ENCODE measurements at regions not wholly inside any gene's neighbourhood (a gene's known extent, or its start where the extent isn't known, plus 50 kb on each side); places are given as distances from the start of the nearest gene placed in this dataset.

DNA sequence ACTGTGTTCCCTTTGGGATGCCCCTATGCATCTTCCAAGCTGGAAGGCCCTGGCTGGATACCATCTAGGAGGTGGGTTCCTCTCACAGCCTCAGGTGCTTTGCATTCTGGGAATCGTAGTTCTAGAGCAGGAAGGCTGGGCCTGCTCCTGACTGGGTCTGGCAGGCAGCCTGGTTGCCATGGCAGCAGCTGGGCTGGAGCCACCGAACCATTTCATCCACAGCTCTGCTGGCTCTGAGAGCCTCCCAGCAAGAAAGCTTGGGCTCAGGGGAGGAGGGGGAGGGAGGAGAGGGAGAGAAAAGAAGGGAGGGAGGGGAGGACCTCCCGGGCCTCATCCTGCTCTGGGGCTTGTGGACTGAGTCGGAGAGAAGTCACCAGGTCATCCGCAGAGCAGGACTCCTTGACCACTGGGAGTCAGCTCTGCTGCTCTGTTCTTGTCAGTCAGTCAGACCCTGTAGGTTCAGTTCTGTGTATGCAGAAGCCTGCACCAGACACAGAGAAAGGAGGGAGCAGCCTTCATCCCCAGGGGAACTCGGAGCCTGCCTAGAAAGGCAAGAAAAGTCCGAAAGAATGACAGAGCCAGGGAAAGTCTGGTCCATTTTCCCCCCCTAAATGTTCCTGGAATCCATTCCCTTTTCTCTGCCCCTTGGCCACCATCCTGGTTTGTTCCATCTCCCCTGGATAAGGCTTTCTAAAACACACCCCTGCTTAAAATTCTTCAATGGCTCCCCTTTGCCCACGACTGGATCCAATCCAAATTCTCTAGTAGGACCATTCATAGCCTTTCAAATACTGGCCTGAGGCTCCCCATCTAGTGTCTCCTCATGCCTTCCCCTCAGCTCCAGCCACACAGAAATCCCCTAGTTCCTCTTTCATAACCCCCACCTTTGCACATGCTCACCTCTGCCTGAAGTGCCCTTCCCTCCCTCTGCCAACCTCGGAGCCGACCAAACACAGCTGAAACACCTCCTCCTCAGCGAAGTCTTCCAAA lies 65.4 kb upstream of the ARAP3 start:
- peak; percentile 80 for DNase-seq
- 41% methylated on average over 11 of the region's 11 CpGs for WGBS (ENCODE audit: insufficient coverage)
- H3K79me2 ChIP-seq (ENCODE audit: control insufficient read depth, insufficient read depth, low read length): no peaks in the 10 kb centered on the region
- no peak overlapping the region for H3K9ac ChIP-seq (ENCODE audit: low read length)
- intact Hi-C loops (cut with micrococcal nuclease): no loop called here
- H4K20me1 ChIP-seq (ENCODE audit: control insufficient read depth, insufficient read depth, low read length, poor library complexity, severe bottlenecking): no peaks in the 10 kb centered on the region
- H3K36me3 ChIP-seq (replicated peaks in 1 of 2; ENCODE audit: control extremely low read depth in 1 of 2, control insufficient read depth in 1 of 2, extremely low read depth in 1 of 2, insufficient read depth in 2 of 2, low read length in 1 of 2): no peaks in the 10 kb centered on the region
- peak overlapping the region; percentile 61 for H3K4me3 Mint-ChIP-seq
- ChIA-PET POLR2A (interaction anchor here (0.7 kb wide), 1 partner anchor 277 kb away, joined by 5 read pairs; no protein-coding TSS in a partner anchor), CTCF (interaction anchor here (1.0 to 1.3 kb wide), 3 partner anchors 56 to 131 kb away, joined by 3 to 6 read pairs (median 4); partner anchors contain the start of gene PCDH1)
- H3K4me1 Mint-ChIP-seq: peaks cover 23% of the 10 kb centered on the region
- H3K4me1 ChIP-seq (ENCODE audit: control insufficient read depth in 2 of 2, insufficient read depth in 2 of 2, low read length in 2 of 2): peaks cover 20 to 21% of the 10 kb centered on the region in 2 donors
- H3K4me2 ChIP-seq (replicated peaks; ENCODE audit: low read depth, low read length, poor library complexity, severe bottlenecking): peak overlapping the region; percentile 50
- no peaks in the 10 kb centered on the region for H3K9me3 Mint-ChIP-seq (ENCODE audit: insufficient read depth)
- H3K9me3 ChIP-seq (ENCODE audit: control extremely low read depth in 1 of 3, control insufficient read depth in 2 of 3, insufficient read depth in 1 of 3, low read length in 2 of 3): no peaks in the 10 kb centered on the region
- TF ChIP-seq, protein P1, sequence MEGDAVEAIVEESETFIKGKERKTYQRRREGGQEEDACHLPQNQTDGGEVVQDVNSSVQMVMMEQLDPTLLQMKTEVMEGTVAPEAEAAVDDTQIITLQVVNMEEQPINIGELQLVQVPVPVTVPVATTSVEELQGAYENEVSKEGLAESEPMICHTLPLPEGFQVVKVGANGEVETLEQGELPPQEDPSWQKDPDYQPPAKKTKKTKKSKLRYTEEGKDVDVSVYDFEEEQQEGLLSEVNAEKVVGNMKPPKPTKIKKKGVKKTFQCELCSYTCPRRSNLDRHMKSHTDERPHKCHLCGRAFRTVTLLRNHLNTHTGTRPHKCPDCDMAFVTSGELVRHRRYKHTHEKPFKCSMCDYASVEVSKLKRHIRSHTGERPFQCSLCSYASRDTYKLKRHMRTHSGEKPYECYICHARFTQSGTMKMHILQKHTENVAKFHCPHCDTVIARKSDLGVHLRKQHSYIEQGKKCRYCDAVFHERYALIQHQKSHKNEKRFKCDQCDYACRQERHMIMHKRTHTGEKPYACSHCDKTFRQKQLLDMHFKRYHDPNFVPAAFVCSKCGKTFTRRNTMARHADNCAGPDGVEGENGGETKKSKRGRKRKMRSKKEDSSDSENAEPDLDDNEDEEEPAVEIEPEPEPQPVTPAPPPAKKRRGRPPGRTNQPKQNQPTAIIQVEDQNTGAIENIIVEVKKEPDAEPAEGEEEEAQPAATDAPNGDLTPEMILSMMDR (IDR thresholded peaks at IDR 0.05): no peak
- TF ChIP-seq EZH2 (IDR thresholded peaks at IDR 0.05; ENCODE audit: borderline replicate concordance, insufficient read depth, low read depth, low read length, poor library complexity, severe bottlenecking): no peak
- H3K27ac ChIP-seq (ENCODE audit: low read length in 2 of 2): peak overlapping the region; percentile 36 to 74
- ATAC-seq (ENCODE audit: low read depth): peak; percentile 83
- H2AFZ ChIP-seq (ENCODE audit: insufficient read depth, low read depth, low read length, poor library complexity, severe bottlenecking): no peak overlapping the region
- peaks cover 0 to 36% (median 10%) of the 10 kb centered on the region in 4 experiments for H3K27me3 ChIP-seq (replicated peaks in 1 of 4; ENCODE audit: control extremely low read depth in 1 of 4, control insufficient read depth in 3 of 4, insufficient read depth in 4 of 4, low read length in 3 of 4)
- peaks cover 45% of the 10 kb centered on the region for H3K27me3 Mint-ChIP-seq
- H3K27ac Mint-ChIP-seq: peak overlapping the region; percentile 84
- no peak overlapping the region for H3K4me3 ChIP-seq (ENCODE audit: control extremely low read depth in 1 of 5, extremely low read depth in 1 of 5, insufficient read depth in 1 of 5, low read depth in 2 of 5, low read length in 4 of 5)

DNA sequence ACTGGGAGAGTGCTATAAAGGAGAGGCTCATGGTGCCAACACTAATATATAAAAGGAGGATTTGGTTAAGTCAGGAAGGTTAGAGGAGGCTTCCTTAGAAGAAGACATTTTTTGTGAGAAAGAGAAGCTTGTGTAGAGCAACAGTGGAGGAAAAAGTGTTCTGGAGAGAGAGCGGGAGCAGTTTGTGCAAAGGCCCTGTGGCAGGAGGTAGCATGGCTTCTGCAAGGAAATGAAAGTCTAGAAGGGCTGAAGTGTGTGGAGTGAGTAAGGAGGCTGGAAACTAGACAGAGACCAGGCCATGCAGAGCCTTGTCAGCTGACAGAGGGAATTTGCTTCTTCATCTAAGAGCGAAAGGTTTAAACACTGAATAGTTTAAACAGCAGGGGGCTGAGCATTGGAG lies 64.4 kb upstream of the ARAP3 start:
- 100% methylated on average over 2 of the region's 2 CpGs for WGBS (ENCODE audit: insufficient coverage)
- no peaks in the 10 kb centered on the region for H4K20me1 ChIP-seq (ENCODE audit: control insufficient read depth, insufficient read depth, low read length, poor library complexity, severe bottlenecking)
- ATAC-seq (ENCODE audit: low read depth) (no peak), DNase-seq (no peak)
- intact Hi-C loops (cut with micrococcal nuclease): no loop called here
- Mint-ChIP-seq H3K27me3 (peaks cover 47% of the 10 kb centered on the region), H3K27ac (no peak overlapping the region), H3K4me1 (peaks cover 23% of the 10 kb centered on the region), H3K9me3 (ENCODE audit: insufficient read depth) (no peaks in the 10 kb centered on the region), H3K4me3 (peak overlapping the region; percentile 11)
- no peak for TF ChIP-seq EZH2 (IDR thresholded peaks at IDR 0.05; ENCODE audit: borderline replicate concordance, insufficient read depth, low read depth, low read length, poor library complexity, severe bottlenecking)
- TF ChIP-seq, protein P1 (IDR thresholded peaks at IDR 0.05): no peak
- no peak overlapping the region for H3K4me3 ChIP-seq (ENCODE audit: control extremely low read depth in 1 of 5, extremely low read depth in 1 of 5, insufficient read depth in 1 of 5, low read depth in 2 of 5, low read length in 4 of 5)
- H3K9ac ChIP-seq (ENCODE audit: low read length): no peak overlapping the region
- ChIA-PET POLR2A (no interaction called here), CTCF (no interaction called here)
- no peak overlapping the region for H3K4me2 ChIP-seq (replicated peaks; ENCODE audit: low read depth, low read length, poor library complexity, severe bottlenecking)
- H3K9me3 ChIP-seq (ENCODE audit: control extremely low read depth in 1 of 3, control insufficient read depth in 2 of 3, insufficient read depth in 1 of 3, low read length in 2 of 3): no peaks in the 10 kb centered on the region
- H3K27me3 ChIP-seq (replicated peaks in 1 of 4; ENCODE audit: control extremely low read depth in 1 of 4, control insufficient read depth in 3 of 4, insufficient read depth in 4 of 4, low read length in 3 of 4): peaks cover 0 to 37% (median 9%) of the 10 kb centered on the region in 4 experiments
- peaks cover 20 to 21% of the 10 kb centered on the region in 2 donors for H3K4me1 ChIP-seq (ENCODE audit: control insufficient read depth in 2 of 2, insufficient read depth in 2 of 2, low read length in 2 of 2)
- H2AFZ ChIP-seq (ENCODE audit: insufficient read depth, low read depth, low read length, poor library complexity, severe bottlenecking): no peak overlapping the region
- H3K36me3 ChIP-seq (replicated peaks in 1 of 2; ENCODE audit: control extremely low read depth in 1 of 2, control insufficient read depth in 1 of 2, extremely low read depth in 1 of 2, insufficient read depth in 2 of 2, low read length in 1 of 2): no peaks in the 10 kb centered on the region
- no peak overlapping the region for H3K27ac ChIP-seq (ENCODE audit: low read length in 2 of 2)
- H3K79me2 ChIP-seq (ENCODE audit: control insufficient read depth, insufficient read depth, low read length): no peaks in the 10 kb centered on the region

All from B cell (primary cell).